Rectal smooth muscle tissue (tissue), 1 donor: ENCODE measurements at regions not wholly inside any gene's neighbourhood (a gene's known extent, or its start where the extent isn't known, plus 50 kb on each side); places are given as distances from the start of the nearest gene placed in this dataset.
A peak's percentile ranks its signal among the peaks of the same experiment; 100 is the strongest.

ENCODE experiments used
- H3K27ac ChIP-seq: one replicate; pipeline ENCODE4 v1.7.0; 2013; ENCODE audit warnings: low read depth, low read length, inconsistent platforms
- H3K27me3 ChIP-seq: one replicate; pipeline ENCODE4 v1.7.0; 2013; ENCODE audit warnings: low read length; ENCODE audit not compliant: control insufficient read depth, insufficient read depth
- H3K36me3 ChIP-seq: one replicate; pipeline ENCODE4 v1.7.0; 2013; ENCODE audit warnings: low read length; ENCODE audit not compliant: control insufficient read depth, insufficient read depth
- H3K4me1 ChIP-seq: one replicate; pipeline ENCODE4 v1.7.0; 2013; ENCODE audit warnings: low read length; ENCODE audit not compliant: control insufficient read depth, insufficient read depth
- H3K4me3 ChIP-seq: one replicate; pipeline ENCODE4 v1.7.0; 2013; ENCODE audit warnings: low read length
- H3K9ac ChIP-seq: one replicate; pipeline ENCODE4 v1.7.0; 2013; ENCODE audit warnings: low read length

GRCh38 chr21:16285605-16286126 is 555.9 kb downstream of the USP25 start:
- Histone ChIP-seq H3K4me3 (no peak overlapping the region), H3K9ac (no peak overlapping the region), H3K27me3 (no peaks in the 10 kb centered on the region), H3K36me3 (no peaks in the 10 kb centered on the region), H3K4me1 (no peaks in the 10 kb centered on the region), H3K27ac (no peak overlapping the region)

GRCh38 chr21:16287046-16287445 is 557.3 kb downstream of the USP25 start:
- H3K36me3 ChIP-seq: no peaks in the 10 kb centered on the region
- H3K4me1 ChIP-seq: no peaks in the 10 kb centered on the region
- no peak overlapping the region for H3K9ac ChIP-seq
- no peak overlapping the region for H3K4me3 ChIP-seq
- no peaks in the 10 kb centered on the region for H3K27me3 ChIP-seq
- H3K27ac ChIP-seq: no peak overlapping the region

GRCh38 chr21:16291296-16291695 is 561.5 kb downstream of the USP25 start:
- H3K27me3 ChIP-seq: no peaks in the 10 kb centered on the region
- H3K4me1 ChIP-seq: no peaks in the 10 kb centered on the region
- H3K4me3 ChIP-seq: no peak overlapping the region
- H3K9ac ChIP-seq: no peak overlapping the region
- no peaks in the 10 kb centered on the region for H3K36me3 ChIP-seq
- H3K27ac ChIP-seq: no peak overlapping the region

GRCh38 chr21:16294128-16294527 is 564.3 kb downstream of the USP25 start:
- no peaks in the 10 kb centered on the region for H3K27me3 ChIP-seq
- no peak overlapping the region for H3K4me3 ChIP-seq
- no peaks in the 10 kb centered on the region for H3K4me1 ChIP-seq
- H3K9ac ChIP-seq: no peak overlapping the region
- H3K27ac ChIP-seq: no peak overlapping the region
- H3K36me3 ChIP-seq: no peaks in the 10 kb centered on the region

GRCh38 chr21:16302851-16303282 is 573.1 kb downstream of the USP25 start:
- Histone ChIP-seq H3K4me3 (no peak overlapping the region), H3K36me3 (no peaks in the 10 kb centered on the region), H3K27me3 (no peaks in the 10 kb centered on the region), H3K9ac (no peak overlapping the region), H3K4me1 (no peaks in the 10 kb centered on the region), H3K27ac (peak overlapping the region; percentile 10)

- Histone ChIP-seq H3K27ac (no peak overlapping the region), H3K36me3 (no peaks in the 10 kb centered on the region), H3K4me1 (no peaks in the 10 kb centered on the region), H3K4me3 (no peak overlapping the region), H3K27me3 (no peaks in the 10 kb centered on the region), H3K9ac (no peak overlapping the region)
Measured at GRCh38 chr21:16304174-16305095, 574.7 kb downstream of the USP25 start.

GRCh38 chr21:16305686-16306085 is 575.9 kb downstream of the USP25 start:
- Histone ChIP-seq H3K4me3 (no peak overlapping the region), H3K4me1 (no peaks in the 10 kb centered on the region), H3K27ac (peak overlapping the region; percentile 5), H3K9ac (no peak overlapping the region), H3K36me3 (no peaks in the 10 kb centered on the region), H3K27me3 (no peaks in the 10 kb centered on the region)

- no peak overlapping the region for H3K4me3 ChIP-seq
- no peak overlapping the region for H3K27ac ChIP-seq
- no peak overlapping the region for H3K9ac ChIP-seq
Measured at GRCh38 chr21:16307256-16307655, 577.5 kb downstream of the USP25 start.

GRCh38 chr21:16308269-16308668 is 578.5 kb downstream of the USP25 start:
- Histone ChIP-seq H3K4me3 (peak overlapping the region; percentile 30), H3K9ac (no peak overlapping the region), H3K27ac (peak overlapping the region; percentile 43), H3K36me3 (no peaks in the 10 kb centered on the region), H3K27me3 (no peaks in the 10 kb centered on the region), H3K4me1 (no peaks in the 10 kb centered on the region)

More at GRCh38 chr21:16307256-16307655, 577.5 kb downstream of the USP25 start:
- Histone ChIP-seq H3K36me3 (no peaks in the 10 kb centered on the region), H3K27me3 (no peaks in the 10 kb centered on the region), H3K4me1 (no peaks in the 10 kb centered on the region)

GRCh38 chr21:16309250-16309971 is 579.6 kb downstream of the USP25 start:
- Histone ChIP-seq H3K4me1 (no peaks in the 10 kb centered on the region), H3K27me3 (no peaks in the 10 kb centered on the region), H3K9ac (no peak overlapping the region), H3K27ac (no peak overlapping the region), H3K36me3 (no peaks in the 10 kb centered on the region), H3K4me3 (no peak overlapping the region)

- H3K4me3 ChIP-seq: no peak overlapping the region
- H3K27ac ChIP-seq: no peak overlapping the region
Measured at GRCh38 chr21:16310176-16310575, 580.4 kb downstream of the USP25 start.

GRCh38 chr21:16311229-16311628 is 581.4 kb downstream of the USP25 start:
- H3K27ac ChIP-seq: no peak overlapping the region
- no peak overlapping the region for H3K4me3 ChIP-seq
- no peaks in the 10 kb centered on the region for H3K36me3 ChIP-seq
- no peak overlapping the region for H3K9ac ChIP-seq
- H3K27me3 ChIP-seq: no peaks in the 10 kb centered on the region
- H3K4me1 ChIP-seq: no peaks in the 10 kb centered on the region

More at GRCh38 chr21:16310176-16310575, 580.4 kb downstream of the USP25 start:
- Histone ChIP-seq H3K36me3 (no peaks in the 10 kb centered on the region), H3K4me1 (no peaks in the 10 kb centered on the region), H3K27me3 (no peaks in the 10 kb centered on the region), H3K9ac (no peak overlapping the region)
